Prostate gland (tissue), 2 donors: ENCODE measurements at regions not wholly inside any gene's neighbourhood (a gene's known extent, or its start where the extent isn't known, plus 50 kb on each side); places are given as distances from the start of the nearest gene placed in this dataset.

Source experiments
- DNase-seq: peaks from one replicate; pipeline ENCODE4 v3.0.0-alpha.2; 2019; ENCODE audit warnings: low spot score
- H3K27ac ChIP-seq, 2 donors: fragments of 200-600 bp; sonication (generic); 2 replicates each; pipeline ENCODE4 v1.5.1; 2017 to 2019
- H3K27me3 ChIP-seq: fragments of 200-600 bp; sonication (generic); replicated peaks from 2 replicates; pipeline ENCODE4 v1.5.1; 2019; ENCODE audit not compliant: insufficient read depth
- H3K36me3 ChIP-seq, 2 donors: fragments of 200-600 bp; sonication (generic); 1 replicate in 1 of 2; 2 replicates in 1 of 2; pipeline versions ENCODE4 v1.5.1 to v1.8.1; 2017 to 2019
- H3K4me1 ChIP-seq: fragments of 200-600 bp; sonication (generic); replicated peaks from 2 replicates; pipeline ENCODE4 v1.5.1; 2019
- H3K4me3 ChIP-seq, 2 donors: fragments of 200-600 bp; sonication (generic); 2 replicates each; pipeline ENCODE4 v1.5.1; 2017 to 2019
- H3K9me3 ChIP-seq: fragments of 200-600 bp; sonication (generic); 2 replicates; pipeline ENCODE4 v1.5.1; 2017
- CTCF ChIP-seq, 4 experiments: fragments of 200-600 bp in 2 of 4; fragments of 450-650 bp in 2 of 4; sonication (generic) in 2 of 4; IDR thresholded peaks; 1 replicate in 3 of 4; 2 replicates in 1 of 4; pipeline ENCODE4 v1.5.1; 2016 to 2019; ENCODE audit warnings: antibody characterized with exemption in 4 of 4, mild to moderate bottlenecking in 2 of 4, moderate library complexity in 2 of 4
- POLR2A ChIP-seq: fragments of 450-650 bp; IDR thresholded peaks from one replicate; pipeline ENCODE4 v1.6.1; 2016; ENCODE audit warnings: antibody characterized with exemption, mild to moderate bottlenecking
- POLR2AphosphoS5 ChIP-seq: sonication (generic); formaldehyde crosslinking; IDR thresholded peaks from one replicate; pipeline ENCODE4 v1.6.1; 2017; ENCODE audit warnings: antibody characterized with exemption
- whole genome bisulfite sequencing: methylation state at CpG from one replicate; pipeline ENCODE4 v1.1.5; 2018; 5-methylcytosine and 5-hydroxymethylcytosine counted together
- intact Hi-C: fragments of 100-400 bp; cut with DNase I; formaldehyde crosslinking; loops from one replicate; pipeline ENCODE4 v1.14.2; 2022

- 80% methylated on average over 2 of the region's 2 CpGs for WGBS
- no peak overlapping the region for H3K4me3 ChIP-seq
- no peaks in the 10 kb centered on the region for H3K27me3 ChIP-seq
- no peaks in the 10 kb centered on the region for H3K36me3 ChIP-seq
- H3K9me3 ChIP-seq: no peaks in the 10 kb centered on the region
- H3K27ac ChIP-seq: no peak overlapping the region
- intact Hi-C loops: no loop called here
- DNase-seq: no peak
- H3K4me1 ChIP-seq: no peaks in the 10 kb centered on the region
- TF ChIP-seq POLR2A (no peak), POLR2AphosphoS5 (no peak), CTCF (IDR thresholded peaks at IDR 0.05) (no peak)
Measured at GRCh38 chr3:25884981-25885380, 95.1 kb downstream of the OXSM start.

- H3K27me3 ChIP-seq: no peaks in the 10 kb centered on the region
- no peak overlapping the region for H3K4me3 ChIP-seq
- DNase-seq: no peak
- H3K27ac ChIP-seq: no peak overlapping the region
- H3K36me3 ChIP-seq: no peaks in the 10 kb centered on the region
- no peak for TF ChIP-seq POLR2A
- no peak for TF ChIP-seq POLR2AphosphoS5
- TF ChIP-seq CTCF (IDR thresholded peaks at IDR 0.05): no peak
- WGBS: 63% methylated on average over 5 of the region's 5 CpGs
- no peaks in the 10 kb centered on the region for H3K9me3 ChIP-seq
- no peaks in the 10 kb centered on the region for H3K4me1 ChIP-seq
- intact Hi-C loops: no loop called here
Measured at GRCh38 chr3:25885544-25885943, 95.7 kb downstream of the OXSM start.

- no peak for DNase-seq
- no peak for TF ChIP-seq CTCF (IDR thresholded peaks at IDR 0.05)
- TF ChIP-seq POLR2AphosphoS5: no peak
- TF ChIP-seq POLR2A: no peak
- no peak overlapping the region for H3K27ac ChIP-seq
- no peaks in the 10 kb centered on the region for H3K9me3 ChIP-seq
- no peaks in the 10 kb centered on the region for H3K27me3 ChIP-seq
- H3K36me3 ChIP-seq: no peaks in the 10 kb centered on the region
- intact Hi-C loops: no loop called here
- no peaks in the 10 kb centered on the region for H3K4me1 ChIP-seq
- WGBS: 85% methylated on average over 5 of the region's 5 CpGs
- H3K4me3 ChIP-seq: no peak overlapping the region
Measured at GRCh38 chr3:25887907-25888306, 98.0 kb downstream of the OXSM start.

- intact Hi-C loops: no loop called here
- no peaks in the 10 kb centered on the region for H3K36me3 ChIP-seq
- H3K27ac ChIP-seq: no peak overlapping the region
- no peaks in the 10 kb centered on the region for H3K27me3 ChIP-seq
- no peaks in the 10 kb centered on the region for H3K4me1 ChIP-seq
- no peaks in the 10 kb centered on the region for H3K9me3 ChIP-seq
- DNase-seq: no peak
- H3K4me3 ChIP-seq: no peak overlapping the region
- TF ChIP-seq POLR2AphosphoS5: no peak
- no peak for TF ChIP-seq CTCF (IDR thresholded peaks at IDR 0.05)
- TF ChIP-seq POLR2A: no peak
Measured at GRCh38 chr3:25888892-25889524, 99.1 kb downstream of the OXSM start.

GRCh38 chr3:25889525-25889917 lies 99.6 kb downstream of the OXSM start:
- intact Hi-C loops: no loop called here
- TF ChIP-seq CTCF (IDR thresholded peaks at IDR 0.05): no peak
- H3K9me3 ChIP-seq: no peaks in the 10 kb centered on the region
- no peak overlapping the region for H3K27ac ChIP-seq
- no peaks in the 10 kb centered on the region for H3K36me3 ChIP-seq
- 88% methylated on average over 2 of the region's 2 CpGs for WGBS
- no peak for DNase-seq
- no peak overlapping the region for H3K4me3 ChIP-seq
- H3K27me3 ChIP-seq: no peaks in the 10 kb centered on the region
- no peaks in the 10 kb centered on the region for H3K4me1 ChIP-seq
